ENCODE measurements at regions not wholly inside any gene's neighbourhood (a gene's known extent, or its start where the extent isn't known, plus 50 kb on each side); places are given as distances from the start of the nearest gene placed in this dataset.

GRCh38 chr3:180329847-180330246 is 272.1 kb upstream of the TTC14 start:
- FAIRE-seq (no peak), ATAC-seq (no peak), DNase-seq (ENCODE audit: low read depth in 1 of 2, low spot score in 1 of 2) (no peak)
- H3K4me2 ChIP-seq, result no peak overlapping the region
- 4% methylated on average over 2 of the region's 2 CpGs for WGBS (ENCODE audit: missing lambda C conversion rate)
- TF ChIP-seq KDM5A (IDR thresholded peaks at IDR 0.05), result no peak
- no peak for TF ChIP-seq SREBF2 (IDR thresholded peaks at IDR 0.05)
- no peak for TF ChIP-seq ESRRA (IDR thresholded peaks at IDR 0.05; ENCODE audit: borderline replicate concordance, low read length)
- TF ChIP-seq SMC3 (IDR thresholded peaks at IDR 0.05), result no peak
- no peak for TF ChIP-seq EP300 (IDR thresholded peaks at IDR 0.05)
- TF ChIP-seq CBX8 (IDR thresholded peaks at IDR 0.05), result no peak
- no peak for TF ChIP-seq EHF (CRISPR knock-in tag; IDR thresholded peaks at IDR 0.05)
- TF ChIP-seq KDM1A (IDR thresholded peaks at IDR 0.05; ENCODE audit: low read depth), result no peak
- TF ChIP-seq MAZ (IDR thresholded peaks at IDR 0.05; ENCODE audit: borderline replicate concordance, low read depth, low read length), result no peak
- TF ChIP-seq HMGXB4 (CRISPR knock-in tag; IDR thresholded peaks at IDR 0.05; ENCODE audit: borderline replicate concordance), result no peak
- no peak for TF ChIP-seq TP53 (CRISPR knock-in tag; IDR thresholded peaks at IDR 0.05)
- TF ChIP-seq MAX (IDR thresholded peaks at IDR 0.05), result no peak
- no peak for TF ChIP-seq CBX2 (IDR thresholded peaks at IDR 0.05; ENCODE audit: borderline replicate concordance, low read depth)
- no peak overlapping the region for H3K4me3 ChIP-seq
- H3K9me3 ChIP-seq, result no peaks in the 10 kb centered on the region
- no peak overlapping the region for H3K27ac ChIP-seq
- POLR2A ChIA-PET, result no interaction called here
- no peaks in the 10 kb centered on the region for H3K4me1 ChIP-seq
- CTCF ChIA-PET, result no interaction called here

GRCh38 chr3:180330440-180330839 is 271.5 kb upstream of the TTC14 start:
- H3K4me2 ChIP-seq, result no peak overlapping the region
- no peaks in the 10 kb centered on the region for H3K4me1 ChIP-seq
- 80% methylated on average over 1 of the region's 1 CpG for WGBS (ENCODE audit: missing lambda C conversion rate)
- TF ChIP-seq RNF2 (IDR thresholded peaks at IDR 0.05; ENCODE audit: borderline replicate concordance, low read depth), result no peak
- no peak for TF ChIP-seq CTCF (IDR thresholded peaks at IDR 0.05)
- TF ChIP-seq EP300 (IDR thresholded peaks at IDR 0.05), result no peak
- no peak for TF ChIP-seq JUNB (IDR thresholded peaks at IDR 0.05)
- no peak for TF ChIP-seq POLR2A (IDR thresholded peaks at IDR 0.05; ENCODE audit: low read length)
- no peak for TF ChIP-seq REST (IDR thresholded peaks at IDR 0.05)
- no peak for TF ChIP-seq KDM1A (IDR thresholded peaks at IDR 0.05; ENCODE audit: low read depth)
- no peak for TF ChIP-seq FOSL2 (IDR thresholded peaks at IDR 0.05)
- TF ChIP-seq FOSL2 (CRISPR knock-in tag; IDR thresholded peaks at IDR 0.05), result no peak
- TF ChIP-seq NFE2L2 (conservative IDR thresholded peaks at IDR 0.05; ENCODE audit: low read length), result no peak
- ChIA-PET CTCF (no interaction called here), POLR2A (no interaction called here)
- no peaks in the 10 kb centered on the region for H3K9me3 ChIP-seq
- ATAC-seq (no peak), FAIRE-seq (no peak), DNase-seq (ENCODE audit: low read depth in 1 of 2, low spot score in 1 of 2) (no peak)
- H3K27ac ChIP-seq, result no peak overlapping the region
- H3K4me3 ChIP-seq, result no peak overlapping the region
